ENCODE measurements at regions not wholly inside any gene's neighbourhood (a gene's known extent, or its start where the extent isn't known, plus 50 kb on each side); places are given as distances from the start of the nearest gene placed in this dataset.
"Not testable (repeated sequence)": the region's sequence is repeated elsewhere in the genome, so short reads cannot be mapped to it uniquely, and the experiment has no call there.

DNA sequence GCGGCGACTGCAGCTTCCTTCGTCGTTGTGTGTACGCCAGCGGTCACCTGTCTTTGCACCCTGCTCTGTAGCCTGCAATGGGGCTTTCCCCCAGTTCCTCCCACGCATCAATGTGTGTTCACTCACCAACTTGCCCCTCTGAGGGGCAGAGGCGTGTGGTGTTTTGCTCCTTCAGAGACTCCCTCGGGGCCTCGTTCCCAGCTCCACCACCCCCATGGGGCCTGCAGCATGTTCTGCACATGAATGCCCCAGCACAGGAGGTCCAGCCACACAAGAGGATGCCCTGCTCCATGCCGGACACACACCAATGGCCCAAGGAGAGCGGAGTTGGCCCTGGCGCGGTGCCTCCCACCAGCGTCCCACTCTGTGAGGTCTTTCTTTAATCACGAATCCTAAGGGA lies 196.8 kb downstream of the BANP start:
- H3K9me3 ChIP-seq (replicated peaks in 1 of 2; ENCODE audit: control insufficient read depth in 2 of 2, insufficient read depth in 1 of 2, low read depth in 1 of 2, low read length in 2 of 2); H2BK120ac ChIP-seq (ENCODE audit: low read depth, low read length); H3K4ac ChIP-seq (ENCODE audit: low read length); H3K36me3 ChIP-seq (replicated peaks in 1 of 2; ENCODE audit: control insufficient read depth in 2 of 2, insufficient read depth in 2 of 2, low read length in 2 of 2); H2BK15ac ChIP-seq (ENCODE audit: low read length); H2AFZ ChIP-seq (ENCODE audit: low read length); H4K91ac ChIP-seq (ENCODE audit: low read depth, low read length, poor library complexity); H3K9ac ChIP-seq (ENCODE audit: low read depth, low read length, poor library complexity); H4K8ac ChIP-seq (ENCODE audit: low read depth, low read length); H3K27me3 ChIP-seq (ENCODE audit: control insufficient read depth in 3 of 3, insufficient read depth in 3 of 3, low read depth in 1 of 3, low read length in 3 of 3); H3K23ac ChIP-seq (ENCODE audit: low read depth, low read length, poor library complexity); H2BK12ac ChIP-seq (ENCODE audit: low read length); H3K27ac ChIP-seq (replicated peaks; ENCODE audit: low read length); H2BK5ac ChIP-seq (ENCODE audit: low read length); H3K4me1 ChIP-seq (ENCODE audit: control insufficient read depth in 2 of 2, insufficient read depth in 1 of 2, low read depth in 1 of 2, low read length in 2 of 2); H3K4me3 ChIP-seq (ENCODE audit: low read length in 2 of 2); H3K4me2 ChIP-seq (ENCODE audit: insufficient read depth, low read length, poor library complexity, severe bottlenecking); DNase-seq (ENCODE audit: low spot score); H3K14ac ChIP-seq (ENCODE audit: low read length); H2AK5ac ChIP-seq (ENCODE audit: low read depth, low read length); H3K79me1 ChIP-seq (ENCODE audit: low read depth, low read length): not testable (repeated sequence)
- H3K18ac ChIP-seq (ENCODE audit: low read length), result peak overlapping the region; percentile 28
- no CpG with 5 or more reads among the region's 16 CpGs for WGBS, 2 donors (ENCODE audit: extremely low coverage in 2 of 2, insufficient read length in 2 of 2, insufficient replicate concordance in 1 of 2)

DNA sequence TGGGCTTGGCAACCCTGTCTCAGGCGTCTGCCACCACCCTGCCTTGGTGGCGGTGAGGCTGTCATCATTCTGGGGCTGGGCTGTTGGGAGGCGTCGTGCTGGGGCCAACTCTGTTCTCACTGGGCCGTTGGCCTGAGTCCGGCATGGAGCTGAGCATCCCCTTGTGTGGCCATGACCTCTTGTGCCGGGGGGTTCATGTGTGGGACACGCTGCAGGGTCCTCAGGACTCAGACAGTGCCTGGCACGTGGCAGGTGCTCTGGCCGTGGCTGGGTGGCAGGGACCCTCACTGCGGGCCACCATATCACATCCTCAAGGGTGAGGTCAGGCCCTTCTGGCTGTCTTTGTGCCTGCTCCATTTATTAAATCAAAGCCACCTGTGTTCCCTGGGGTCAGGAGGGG lies 197.4 kb downstream of the BANP start:
- not testable (repeated sequence) for DNase-seq (ENCODE audit: low spot score); H2AK5ac ChIP-seq (ENCODE audit: low read depth, low read length); H3K4me3 ChIP-seq (ENCODE audit: low read length in 2 of 2); H3K27me3 ChIP-seq (ENCODE audit: control insufficient read depth in 3 of 3, insufficient read depth in 3 of 3, low read depth in 1 of 3, low read length in 3 of 3); H2BK5ac ChIP-seq (ENCODE audit: low read length); H2BK15ac ChIP-seq (ENCODE audit: low read length); H2BK12ac ChIP-seq (ENCODE audit: low read length); H4K91ac ChIP-seq (ENCODE audit: low read depth, low read length, poor library complexity); H3K79me1 ChIP-seq (ENCODE audit: low read depth, low read length); H3K27ac ChIP-seq (replicated peaks; ENCODE audit: low read length); H3K9me3 ChIP-seq (replicated peaks in 1 of 2; ENCODE audit: control insufficient read depth in 2 of 2, insufficient read depth in 1 of 2, low read depth in 1 of 2, low read length in 2 of 2); H3K4me1 ChIP-seq (ENCODE audit: control insufficient read depth in 2 of 2, insufficient read depth in 1 of 2, low read depth in 1 of 2, low read length in 2 of 2); H3K36me3 ChIP-seq (replicated peaks in 1 of 2; ENCODE audit: control insufficient read depth in 2 of 2, insufficient read depth in 2 of 2, low read length in 2 of 2); H3K4me2 ChIP-seq (ENCODE audit: insufficient read depth, low read length, poor library complexity, severe bottlenecking); H3K4ac ChIP-seq (ENCODE audit: low read length); H3K9ac ChIP-seq (ENCODE audit: low read depth, low read length, poor library complexity); H2AFZ ChIP-seq (ENCODE audit: low read length); H2BK120ac ChIP-seq (ENCODE audit: low read depth, low read length); H3K18ac ChIP-seq (ENCODE audit: low read length)
- peak overlapping the region; percentile 56 for H3K14ac ChIP-seq (ENCODE audit: low read length)
- WGBS, 2 donors (ENCODE audit: extremely low coverage in 2 of 2, insufficient read length in 2 of 2, insufficient replicate concordance in 1 of 2), result no CpG with 5 or more reads among the region's 11 CpGs
- peak overlapping the region; percentile 17 for H4K8ac ChIP-seq (ENCODE audit: low read depth, low read length)
- peak overlapping the region; percentile 65 for H3K23ac ChIP-seq (ENCODE audit: low read depth, low read length, poor library complexity)

DNA sequence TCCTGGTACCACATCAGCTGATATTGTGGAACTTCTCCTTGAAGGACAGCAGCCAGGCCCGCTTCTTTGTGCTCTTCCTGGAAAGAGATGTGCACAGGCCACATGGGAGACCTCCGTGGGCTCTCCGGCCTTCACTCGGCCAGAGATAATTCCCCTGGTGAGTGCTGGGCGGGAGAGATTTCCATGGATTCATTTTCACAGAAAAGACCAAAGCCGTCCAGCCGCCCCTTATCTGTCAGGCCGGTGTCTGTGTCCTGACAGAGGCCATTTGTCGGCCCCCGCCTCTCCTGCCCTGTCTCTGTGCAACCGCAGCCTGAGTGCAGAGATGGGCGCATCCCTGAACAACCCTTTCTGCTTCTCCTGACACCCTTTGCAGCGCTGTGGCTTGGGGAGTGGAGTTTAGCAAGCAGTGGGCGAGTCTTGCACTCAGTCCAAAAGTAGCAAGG lies 197.9 kb downstream of the BANP start:
- not testable (repeated sequence) for H3K9me3 ChIP-seq (replicated peaks in 1 of 2; ENCODE audit: control insufficient read depth in 2 of 2, insufficient read depth in 1 of 2, low read depth in 1 of 2, low read length in 2 of 2); DNase-seq (ENCODE audit: low spot score); H3K9ac ChIP-seq (ENCODE audit: low read depth, low read length, poor library complexity); H3K4me3 ChIP-seq (ENCODE audit: low read length in 2 of 2); H3K23ac ChIP-seq (ENCODE audit: low read depth, low read length, poor library complexity); H4K8ac ChIP-seq (ENCODE audit: low read depth, low read length); H3K79me1 ChIP-seq (ENCODE audit: low read depth, low read length); H3K27me3 ChIP-seq (ENCODE audit: control insufficient read depth in 3 of 3, insufficient read depth in 3 of 3, low read depth in 1 of 3, low read length in 3 of 3); H2BK120ac ChIP-seq (ENCODE audit: low read depth, low read length); H2BK12ac ChIP-seq (ENCODE audit: low read length); H3K18ac ChIP-seq (ENCODE audit: low read length); H3K36me3 ChIP-seq (replicated peaks in 1 of 2; ENCODE audit: control insufficient read depth in 2 of 2, insufficient read depth in 2 of 2, low read length in 2 of 2); H4K91ac ChIP-seq (ENCODE audit: low read depth, low read length, poor library complexity); H3K14ac ChIP-seq (ENCODE audit: low read length); H2BK5ac ChIP-seq (ENCODE audit: low read length); H2AFZ ChIP-seq (ENCODE audit: low read length); H3K4me1 ChIP-seq (ENCODE audit: control insufficient read depth in 2 of 2, insufficient read depth in 1 of 2, low read depth in 1 of 2, low read length in 2 of 2); H3K27ac ChIP-seq (replicated peaks; ENCODE audit: low read length); H2AK5ac ChIP-seq (ENCODE audit: low read depth, low read length); H2BK15ac ChIP-seq (ENCODE audit: low read length); H3K4ac ChIP-seq (ENCODE audit: low read length); H3K4me2 ChIP-seq (ENCODE audit: insufficient read depth, low read length, poor library complexity, severe bottlenecking)
- WGBS, 2 donors (ENCODE audit: extremely low coverage in 2 of 2, insufficient read length in 2 of 2, insufficient replicate concordance in 1 of 2), result no CpG with 5 or more reads among the region's 14 CpGs

DNA sequence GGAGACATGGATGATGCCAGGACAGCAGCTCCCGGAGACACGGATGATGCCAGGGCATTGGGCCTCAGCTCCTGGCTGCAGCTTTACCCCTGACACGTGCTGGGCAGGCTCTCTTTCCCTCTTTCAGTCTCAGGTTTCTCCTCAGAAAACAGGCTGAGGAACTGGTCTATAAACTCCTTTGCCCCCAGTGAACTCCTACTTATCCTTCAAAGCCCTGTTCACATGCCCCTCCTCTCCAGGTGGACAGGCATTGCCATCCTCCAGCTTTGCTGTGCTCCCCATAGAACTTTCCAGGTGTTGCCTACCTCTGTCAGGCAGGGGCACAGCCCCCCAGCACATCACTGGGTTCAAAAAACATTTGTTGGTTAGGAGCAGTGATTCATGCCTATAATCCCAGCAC lies 198.4 kb downstream of the BANP start:
- not testable (repeated sequence) for H3K27ac ChIP-seq (replicated peaks; ENCODE audit: low read length); H3K4ac ChIP-seq (ENCODE audit: low read length); H2BK12ac ChIP-seq (ENCODE audit: low read length); H3K23ac ChIP-seq (ENCODE audit: low read depth, low read length, poor library complexity); H2AFZ ChIP-seq (ENCODE audit: low read length); H3K27me3 ChIP-seq (ENCODE audit: control insufficient read depth in 3 of 3, insufficient read depth in 3 of 3, low read depth in 1 of 3, low read length in 3 of 3); H3K18ac ChIP-seq (ENCODE audit: low read length); H3K9ac ChIP-seq (ENCODE audit: low read depth, low read length, poor library complexity); H3K4me1 ChIP-seq (ENCODE audit: control insufficient read depth in 2 of 2, insufficient read depth in 1 of 2, low read depth in 1 of 2, low read length in 2 of 2); H3K36me3 ChIP-seq (replicated peaks in 1 of 2; ENCODE audit: control insufficient read depth in 2 of 2, insufficient read depth in 2 of 2, low read length in 2 of 2); H3K14ac ChIP-seq (ENCODE audit: low read length); H4K8ac ChIP-seq (ENCODE audit: low read depth, low read length); H2AK5ac ChIP-seq (ENCODE audit: low read depth, low read length); H3K4me2 ChIP-seq (ENCODE audit: insufficient read depth, low read length, poor library complexity, severe bottlenecking); H3K79me1 ChIP-seq (ENCODE audit: low read depth, low read length); H2BK5ac ChIP-seq (ENCODE audit: low read length); H3K9me3 ChIP-seq (replicated peaks in 1 of 2; ENCODE audit: control insufficient read depth in 2 of 2, insufficient read depth in 1 of 2, low read depth in 1 of 2, low read length in 2 of 2); H2BK120ac ChIP-seq (ENCODE audit: low read depth, low read length); DNase-seq (ENCODE audit: low spot score); H2BK15ac ChIP-seq (ENCODE audit: low read length); H4K91ac ChIP-seq (ENCODE audit: low read depth, low read length, poor library complexity); H3K4me3 ChIP-seq (ENCODE audit: low read length in 2 of 2)
- no CpG with 5 or more reads among the region's 3 CpGs for WGBS, 2 donors (ENCODE audit: extremely low coverage in 2 of 2, insufficient read length in 2 of 2, insufficient replicate concordance in 1 of 2)

All from neuronal stem cell (in vitro differentiated cells).